A673 (cell line): ENCODE measurements at regions not wholly inside any gene's neighbourhood (a gene's known extent, or its start where the extent isn't known, plus 50 kb on each side); places are given as distances from the start of the nearest gene placed in this dataset.

Experiments used
- BruUV-seq: library from RNA; stranded (reverse); fragments of 400-500 nt; replicated peaks from 2 replicates; lab custom pipeline; 2021; lab: Mats Ljungman, UMichigan
- CTCF ChIA-PET: fragments of 300-600 bp; sonication (Branson Sonifier 250); formaldehyde crosslinking; loops from one replicate; lab custom pipeline; 2022; ENCODE audit warnings: antibody characterized with exemption; lab: Charles Lee
- POLR2A ChIA-PET: fragments of 300-600 bp; sonication (Branson Sonifier 250); formaldehyde crosslinking; loops from one replicate; lab custom pipeline; 2022; ENCODE audit warnings: antibody characterized with exemption; ENCODE audit not compliant: low non-redundant PET; lab: Charles Lee
- DNase-seq: peaks from one replicate; pipeline ENCODE4 v3.0.0-alpha.2; 2015; ENCODE audit warnings: low spot score
- H3K27ac ChIP-seq: fragments of 200-600 bp; sonication (generic); 2 replicates; pipeline ENCODE4 v1.5.1; 2016; ENCODE audit warnings: mixed run types, low read depth, mild to moderate bottlenecking, mixed read lengths, antibody characterized with exemption, low read length; ENCODE audit not compliant: poor library complexity, severe bottlenecking
- H3K27me3 ChIP-seq: fragments of 200-600 bp; sonication (generic); replicated peaks from 2 replicates; pipeline ENCODE4 v1.6.1; 2017; ENCODE audit warnings: mixed run types, low read depth, mild to moderate bottlenecking, mixed read lengths, antibody characterized with exemption, low read length; ENCODE audit not compliant: insufficient read depth, poor library complexity
- H3K36me3 ChIP-seq: fragments of 200-600 bp; sonication (generic); 2 replicates; pipeline ENCODE4 v1.6.1; 2016; ENCODE audit warnings: mixed run types, mild to moderate bottlenecking, mixed read lengths, antibody characterized with exemption, low read length; ENCODE audit not compliant: insufficient read depth, poor library complexity, severe bottlenecking
- H3K4me1 ChIP-seq: fragments of 200-600 bp; sonication (generic); 2 replicates; pipeline ENCODE4 v1.6.1; 2017; ENCODE audit warnings: mixed run types, mild to moderate bottlenecking, mixed read lengths, antibody characterized with exemption, low read length; ENCODE audit not compliant: insufficient read depth, poor library complexity, severe bottlenecking
- H3K4me3 ChIP-seq: fragments of 200-600 bp; sonication (generic); 2 replicates; pipeline ENCODE4 v1.5.1; 2016; ENCODE audit warnings: low read depth, mixed run types, mild to moderate bottlenecking, mixed read lengths, low read length; ENCODE audit not compliant: poor library complexity, severe bottlenecking
- H3K9me3 ChIP-seq: fragments of 200-600 bp; sonication (generic); 2 replicates; pipeline ENCODE4 v1.6.1; 2016; ENCODE audit warnings: mixed run types, low read depth, mild to moderate bottlenecking, mixed read lengths, antibody characterized with exemption, low read length; ENCODE audit not compliant: poor library complexity, severe bottlenecking
- EZH2 ChIP-seq: fragments of 200-600 bp; sonication (generic); IDR thresholded peaks from 2 replicates; pipeline ENCODE4 v1.6.1; 2017; ENCODE audit warnings: borderline replicate concordance, low read depth, mild to moderate bottlenecking, mixed read lengths, antibody characterized with exemption, low read length; ENCODE audit not compliant: poor library complexity, severe bottlenecking
- intact Hi-C: fragments of 100-400 bp; cut with micrococcal nuclease; formaldehyde crosslinking; loops from one replicate; pipeline ENCODE4 v1.10.0; 2022; ENCODE audit not compliant: unreplicated experiment
- TF ChIP-seq, protein P1 (sequence below): fragments of 300-800, 200-600 bp; sonication (generic); conservative IDR thresholded peaks from 2 replicates; pipeline ENCODE4 v1.5.1; 2017; ENCODE audit warnings: low read depth, mild to moderate bottlenecking, antibody characterized with exemption, low read length, moderate library complexity, mixed read lengths

GRCh38 chr2:15685143-15685542 is 93.5 kb downstream of the DDX1 start:
- TF ChIP-seq, protein P1, sequence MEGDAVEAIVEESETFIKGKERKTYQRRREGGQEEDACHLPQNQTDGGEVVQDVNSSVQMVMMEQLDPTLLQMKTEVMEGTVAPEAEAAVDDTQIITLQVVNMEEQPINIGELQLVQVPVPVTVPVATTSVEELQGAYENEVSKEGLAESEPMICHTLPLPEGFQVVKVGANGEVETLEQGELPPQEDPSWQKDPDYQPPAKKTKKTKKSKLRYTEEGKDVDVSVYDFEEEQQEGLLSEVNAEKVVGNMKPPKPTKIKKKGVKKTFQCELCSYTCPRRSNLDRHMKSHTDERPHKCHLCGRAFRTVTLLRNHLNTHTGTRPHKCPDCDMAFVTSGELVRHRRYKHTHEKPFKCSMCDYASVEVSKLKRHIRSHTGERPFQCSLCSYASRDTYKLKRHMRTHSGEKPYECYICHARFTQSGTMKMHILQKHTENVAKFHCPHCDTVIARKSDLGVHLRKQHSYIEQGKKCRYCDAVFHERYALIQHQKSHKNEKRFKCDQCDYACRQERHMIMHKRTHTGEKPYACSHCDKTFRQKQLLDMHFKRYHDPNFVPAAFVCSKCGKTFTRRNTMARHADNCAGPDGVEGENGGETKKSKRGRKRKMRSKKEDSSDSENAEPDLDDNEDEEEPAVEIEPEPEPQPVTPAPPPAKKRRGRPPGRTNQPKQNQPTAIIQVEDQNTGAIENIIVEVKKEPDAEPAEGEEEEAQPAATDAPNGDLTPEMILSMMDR, result no peak
- no peak for TF ChIP-seq EZH2
- POLR2A ChIA-PET, result no interaction called here
- CTCF ChIA-PET, result no interaction called here
- no peak for DNase-seq
- Histone ChIP-seq H3K36me3 (no peaks in the 10 kb centered on the region), H3K9me3 (no peaks in the 10 kb centered on the region), H3K27me3 (peaks cover 8% of the 10 kb centered on the region), H3K4me1 (no peaks in the 10 kb centered on the region), H3K4me3 (no peak overlapping the region), H3K27ac (no peak overlapping the region)
- intact Hi-C loops, result no loop called here
- no TSS peak for BruUV-seq

DNA sequence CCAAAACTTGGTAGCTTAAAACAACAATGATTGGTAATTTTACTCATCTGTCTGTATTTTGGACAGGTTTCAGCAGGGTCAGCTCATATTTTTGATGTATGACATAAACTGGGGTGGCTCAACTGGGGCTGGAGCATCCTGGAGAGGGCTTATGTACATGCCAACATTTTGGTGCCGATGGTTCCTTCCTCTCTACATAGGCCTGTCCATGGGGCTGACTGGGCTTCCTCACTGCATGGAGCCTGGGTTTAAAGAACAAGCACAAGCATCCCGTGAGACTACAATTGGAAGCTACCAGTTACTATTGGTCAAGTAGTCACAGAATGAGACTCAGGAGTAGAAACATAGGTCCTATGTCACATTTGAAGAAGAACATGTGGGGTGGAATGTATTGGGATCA is 95.0 kb downstream of the DDX1 start:
- no peaks in the 10 kb centered on the region for H3K36me3 ChIP-seq
- DNase-seq, result no peak
- peaks cover 8% of the 10 kb centered on the region for H3K27me3 ChIP-seq
- ChIA-PET POLR2A (no interaction called here), CTCF (no interaction called here)
- no peaks in the 10 kb centered on the region for H3K9me3 ChIP-seq
- intact Hi-C loops, result no loop called here
- no TSS peak for BruUV-seq
- H3K4me1 ChIP-seq, result no peaks in the 10 kb centered on the region
- H3K4me3 ChIP-seq, result no peak overlapping the region
- H3K27ac ChIP-seq, result no peak overlapping the region
- TF ChIP-seq EZH2, result no peak
- TF ChIP-seq, protein P1, result no peak

DNA sequence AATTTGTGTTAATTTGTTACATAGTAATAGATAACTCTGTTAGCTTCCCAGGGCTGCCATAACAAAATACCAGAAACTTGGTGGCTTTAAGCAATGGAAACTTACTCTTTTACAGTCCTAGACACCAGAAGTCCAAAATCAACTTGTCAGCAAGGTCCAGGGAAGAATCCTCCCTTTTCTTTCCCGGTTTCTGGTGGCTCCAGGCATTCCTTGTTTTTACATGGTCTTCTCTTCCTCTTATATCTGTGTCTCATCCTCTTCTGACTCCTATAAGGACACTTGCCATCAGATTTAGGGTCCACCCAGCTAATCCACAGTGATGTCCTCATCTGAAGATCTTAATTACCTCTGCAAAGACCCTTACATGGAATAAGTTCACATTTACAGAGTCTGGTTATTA is 95.6 kb downstream of the DDX1 start:
- no peak for DNase-seq
- no TSS peak for BruUV-seq
- Histone ChIP-seq H3K27me3 (peaks cover 8% of the 10 kb centered on the region), H3K4me1 (no peaks in the 10 kb centered on the region), H3K27ac (no peak overlapping the region), H3K4me3 (no peak overlapping the region), H3K9me3 (no peaks in the 10 kb centered on the region), H3K36me3 (no peaks in the 10 kb centered on the region)
- POLR2A ChIA-PET, result no interaction called here
- intact Hi-C loops, result no loop called here
- TF ChIP-seq, protein P1, result no peak
- TF ChIP-seq EZH2, result no peak
- CTCF ChIA-PET, result no interaction called here
